OCI-LY1 (cell line): ENCODE measurements at regions not wholly inside any gene's neighbourhood (a gene's known extent, or its start where the extent isn't known, plus 50 kb on each side); places are given as distances from the start of the nearest gene placed in this dataset.

Experiments
- H2AFZ ChIP-seq: fragments of 200-600 bp; sonication (generic), shearing (Covaris generic); 2 replicates; pipeline ENCODE4 v1.6.0; 2014; ENCODE audit warnings: antibody characterized with exemption, mild to moderate bottlenecking, low read length
- H3F3A ChIP-seq: fragments of 200-600 bp; sonication (generic), shearing (Covaris generic); 2 replicates; pipeline ENCODE4 v1.6.0; 2014; ENCODE audit warnings: mild to moderate bottlenecking, antibody characterized with exemption, low read length, moderate library complexity; ENCODE audit not compliant: insufficient read depth
- H3K27ac ChIP-seq: fragments of 200-600 bp; sonication (generic); 2 replicates; pipeline ENCODE4 v1.5.1; 2014; ENCODE audit warnings: low read length, mixed run types, mild to moderate bottlenecking, low read depth; ENCODE audit not compliant: poor library complexity, severe bottlenecking
- H3K27me3 ChIP-seq: fragments of 200-600 bp; sonication (generic); 2 replicates; pipeline ENCODE4 v1.6.0; 2014; ENCODE audit warnings: antibody characterized with exemption, mild to moderate bottlenecking, low read length, moderate library complexity; ENCODE audit not compliant: insufficient read depth
- H3K36me3 ChIP-seq: fragments of 200-600 bp; sonication (generic); 2 replicates; pipeline ENCODE4 v1.6.1; 2014; ENCODE audit warnings: mild to moderate bottlenecking, antibody characterized with exemption, low read length, moderate library complexity, mixed read lengths; ENCODE audit not compliant: insufficient read depth
- H3K4me1 ChIP-seq: fragments of 200-600 bp; sonication (generic); 2 replicates; pipeline ENCODE4 v1.5.1; 2014; ENCODE audit warnings: mild to moderate bottlenecking, low read length, moderate library complexity; ENCODE audit not compliant: insufficient read depth, severe bottlenecking
- H3K4me2 ChIP-seq: fragments of 200-600 bp; sonication (generic), shearing (Covaris generic); 2 replicates; pipeline ENCODE4 v1.6.1; 2014; ENCODE audit warnings: low read length
- H3K4me3 ChIP-seq: fragments of 200-600 bp; sonication (generic); 2 replicates; pipeline ENCODE4 v1.5.1; 2014; ENCODE audit warnings: low read length, low read depth, mild to moderate bottlenecking, mixed read lengths; ENCODE audit not compliant: poor library complexity, severe bottlenecking
- H3K79me2 ChIP-seq: fragments of 200-600 bp; shearing (Covaris generic); 2 replicates; pipeline ENCODE4 v1.6.1; 2016; ENCODE audit warnings: mixed run types, low read length, mixed read lengths; ENCODE audit not compliant: insufficient read depth
- H3K9ac ChIP-seq: fragments of 200-600 bp; sonication (generic), shearing (Covaris generic); 2 replicates; pipeline ENCODE4 v1.6.1; 2014; ENCODE audit warnings: mild to moderate bottlenecking, low read length, mixed read lengths
- H3K9me2 ChIP-seq: fragments of 200-600 bp; sonication (generic), shearing (Covaris generic); 2 replicates; pipeline ENCODE4 v1.6.1; 2014; ENCODE audit warnings: low read depth, mild to moderate bottlenecking, low read length, mixed read lengths
- H3K9me3 ChIP-seq: fragments of 200-600 bp; shearing (Covaris generic); 2 replicates; pipeline ENCODE4 v1.6.1; 2014; ENCODE audit warnings: low read length, mixed read lengths
- H4K20me1 ChIP-seq: fragments of 200-600 bp; sonication (generic), shearing (Covaris generic); 2 replicates; pipeline ENCODE4 v1.6.0; 2016; ENCODE audit warnings: mild to moderate bottlenecking, low read length; ENCODE audit not compliant: insufficient read depth
- CTCF ChIP-seq: fragments of 200-600 bp; sonication (generic), shearing (Covaris generic); IDR thresholded peaks from 2 replicates; pipeline ENCODE4 v1.5.1; 2017; ENCODE audit warnings: mild to moderate bottlenecking, antibody characterized with exemption, low read length, moderate library complexity, mixed read lengths
- EZH2 ChIP-seq: fragments of 200-600 bp; sonication (generic), shearing (Covaris generic); IDR thresholded peaks from 2 replicates; pipeline ENCODE4 v1.8.0; 2017; ENCODE audit warnings: borderline replicate concordance, mixed run types, mild to moderate bottlenecking, antibody characterized with exemption, low read length, moderate library complexity, mixed read lengths

GRCh38 chr22:47690586-47690985 lies 928.1 kb downstream of the TBC1D22A start:
- Histone ChIP-seq H3K9me3 (no peaks in the 10 kb centered on the region), H3F3A (no peaks in the 10 kb centered on the region), H3K27ac (no peak overlapping the region), H4K20me1 (no peaks in the 10 kb centered on the region), H3K36me3 (no peaks in the 10 kb centered on the region), H3K79me2 (no peaks in the 10 kb centered on the region), H2AFZ (no peak overlapping the region), H3K9me2 (no peaks in the 10 kb centered on the region), H3K4me1 (no peaks in the 10 kb centered on the region), H3K4me3 (no peak overlapping the region), H3K9ac (no peak overlapping the region), H3K27me3 (no peaks in the 10 kb centered on the region), H3K4me2 (no peak overlapping the region)
- TF ChIP-seq EZH2 = no peak
- TF ChIP-seq CTCF = no peak

DNA sequence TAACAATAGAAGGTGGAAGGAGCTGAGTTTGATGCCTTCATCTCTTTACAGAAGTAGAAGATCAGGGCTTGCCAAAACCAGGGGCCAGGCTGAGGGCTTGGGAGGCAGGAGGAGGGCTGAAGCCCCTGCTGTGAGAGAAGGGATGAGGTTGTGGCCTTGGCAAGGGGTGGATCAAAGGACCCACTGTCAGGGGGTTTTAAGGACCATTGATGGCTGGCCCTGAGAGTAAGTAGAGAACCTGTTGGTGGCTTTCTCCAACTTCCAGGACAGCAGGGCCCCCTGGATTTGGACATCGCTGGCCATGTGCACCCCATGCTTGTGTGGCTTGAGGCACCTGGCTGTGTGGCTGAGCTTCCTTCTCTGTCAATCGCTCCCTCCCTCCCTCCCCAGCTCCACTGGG lies 927.7 kb downstream of the TBC1D22A start:
- Histone ChIP-seq H3K27me3 (no peaks in the 10 kb centered on the region), H3K4me3 (no peak overlapping the region), H3K27ac (no peak overlapping the region), H3K4me1 (no peaks in the 10 kb centered on the region), H3K9me2 (no peaks in the 10 kb centered on the region), H4K20me1 (no peaks in the 10 kb centered on the region), H3K9me3 (no peaks in the 10 kb centered on the region), H3K4me2 (no peak overlapping the region), H3F3A (no peaks in the 10 kb centered on the region), H3K79me2 (no peaks in the 10 kb centered on the region), H2AFZ (no peak overlapping the region), H3K36me3 (no peaks in the 10 kb centered on the region), H3K9ac (no peak overlapping the region)
- no peak for TF ChIP-seq CTCF

DNA sequence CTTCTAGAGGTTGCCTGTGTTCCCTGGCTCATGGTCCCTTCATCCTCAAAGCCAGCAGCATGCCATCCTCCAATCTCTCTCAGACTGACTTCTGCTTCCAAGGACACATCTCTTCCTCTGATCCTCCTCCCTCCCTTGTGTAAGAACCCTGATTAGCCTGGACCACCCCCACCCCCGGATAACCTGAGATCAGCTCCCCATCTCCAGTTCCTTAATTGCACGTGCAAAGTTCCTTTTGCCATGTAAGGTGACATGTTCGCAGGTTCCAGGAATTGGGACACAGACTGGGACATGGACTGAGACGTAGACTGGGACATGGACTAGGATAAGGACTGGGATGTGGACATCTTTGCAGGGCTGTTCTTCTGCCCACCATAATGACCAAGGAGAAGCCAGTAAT lies 925.3 kb downstream of the TBC1D22A start:
- Histone ChIP-seq H3K4me3 (no peak overlapping the region), H4K20me1 (no peaks in the 10 kb centered on the region), H3K9me2 (no peaks in the 10 kb centered on the region), H3K27me3 (no peaks in the 10 kb centered on the region; the same call in 1 of the 2 replicates), H3K4me1 (no peaks in the 10 kb centered on the region), H3K79me2 (no peaks in the 10 kb centered on the region), H3K9ac (no peak overlapping the region), H3K4me2 (no peak overlapping the region), H2AFZ (no peak overlapping the region), H3K9me3 (no peaks in the 10 kb centered on the region), H3K27ac (no peak overlapping the region), H3F3A (no peaks in the 10 kb centered on the region), H3K36me3 (no peaks in the 10 kb centered on the region)
- TF ChIP-seq CTCF (no peak), EZH2 (no peak)
